ENCODE measurements at regions not wholly inside any gene's neighbourhood (a gene's known extent, or its start where the extent isn't known, plus 50 kb on each side); places are given as distances from the start of the nearest gene placed in this dataset.

GRCh38 chr20:17878069-17878911, 90.3 kb downstream of the SNX5 start:
- Histone ChIP-seq H3K9me3 (ENCODE audit: severe bottlenecking) (no peaks in the 10 kb centered on the region), H3K36me3 (ENCODE audit: low read depth) (no peaks in the 10 kb centered on the region), H3K27me3 (ENCODE audit: insufficient read depth, poor library complexity, severe bottlenecking) (no peaks in the 10 kb centered on the region), H3K4me3 (ENCODE audit: severe bottlenecking) (no peak overlapping the region), H3K4me1 (ENCODE audit: insufficient read depth, poor library complexity, severe bottlenecking) (no peaks in the 10 kb centered on the region), H3K27ac (ENCODE audit: poor library complexity, severe bottlenecking) (no peak overlapping the region)
- ATAC-seq (ENCODE audit: low read depth) (no peak), DNase-seq (ENCODE audit: low spot score) (no peak)
- no peak for TF ChIP-seq CTCF (IDR thresholded peaks at IDR 0.05; ENCODE audit: poor library complexity, severe bottlenecking)

- Histone ChIP-seq H3K4me3 (ENCODE audit: severe bottlenecking) (no peak overlapping the region), H3K27ac (ENCODE audit: poor library complexity, severe bottlenecking) (no peak overlapping the region), H3K27me3 (ENCODE audit: insufficient read depth, poor library complexity, severe bottlenecking) (no peaks in the 10 kb centered on the region), H3K4me1 (ENCODE audit: insufficient read depth, poor library complexity, severe bottlenecking) (no peaks in the 10 kb centered on the region), H3K36me3 (ENCODE audit: low read depth) (no peaks in the 10 kb centered on the region), H3K9me3 (ENCODE audit: severe bottlenecking) (no peaks in the 10 kb centered on the region)
- ATAC-seq (ENCODE audit: low read depth) (no peak; the same call in 2 of the 3 replicates), DNase-seq (ENCODE audit: low spot score) (no peak)
- no peak for TF ChIP-seq CTCF (IDR thresholded peaks at IDR 0.05; ENCODE audit: poor library complexity, severe bottlenecking)
Observed at GRCh38 chr20:17875981-17876385, 92.6 kb downstream of the SNX5 start.

GRCh38 chr20:17875106-17875980, 93.3 kb downstream of the SNX5 start:
- no peaks in the 10 kb centered on the region for H3K27me3 ChIP-seq (ENCODE audit: insufficient read depth, poor library complexity, severe bottlenecking)
- TF ChIP-seq CTCF (IDR thresholded peaks at IDR 0.05; ENCODE audit: poor library complexity, severe bottlenecking) = no peak
- no peak overlapping the region for H3K27ac ChIP-seq (ENCODE audit: poor library complexity, severe bottlenecking)
- H3K9me3 ChIP-seq (ENCODE audit: severe bottlenecking) = no peaks in the 10 kb centered on the region
- DNase-seq (ENCODE audit: low spot score) = no peak
- H3K36me3 ChIP-seq (ENCODE audit: low read depth) = no peaks in the 10 kb centered on the region
- no peaks in the 10 kb centered on the region for H3K4me1 ChIP-seq (ENCODE audit: insufficient read depth, poor library complexity, severe bottlenecking)
- peak; percentile 46 for ATAC-seq (ENCODE audit: low read depth)
- H3K4me3 ChIP-seq (ENCODE audit: severe bottlenecking) = no peak overlapping the region

- H3K36me3 ChIP-seq (ENCODE audit: low read depth) = no peaks in the 10 kb centered on the region
- H3K4me3 ChIP-seq (ENCODE audit: severe bottlenecking) = no peak overlapping the region
- TF ChIP-seq CTCF (IDR thresholded peaks at IDR 0.05; ENCODE audit: poor library complexity, severe bottlenecking) = no peak
- H3K27me3 ChIP-seq (ENCODE audit: insufficient read depth, poor library complexity, severe bottlenecking) = no peaks in the 10 kb centered on the region
- DNase-seq (ENCODE audit: low spot score) = no peak
- no peaks in the 10 kb centered on the region for H3K4me1 ChIP-seq (ENCODE audit: insufficient read depth, poor library complexity, severe bottlenecking)
- ATAC-seq (ENCODE audit: low read depth) = peak; percentile 52
- H3K9me3 ChIP-seq (ENCODE audit: severe bottlenecking) = no peaks in the 10 kb centered on the region
- H3K27ac ChIP-seq (ENCODE audit: poor library complexity, severe bottlenecking) = no peak overlapping the region
Observed at GRCh38 chr20:17874271-17875105, 94.1 kb downstream of the SNX5 start.

All from RWPE2 (cell line).